SK-N-DZ (cell line): ENCODE measurements at regions not wholly inside any gene's neighbourhood (a gene's known extent, or its start where the extent isn't known, plus 50 kb on each side); places are given as distances from the start of the nearest gene placed in this dataset.
"Not testable (repeated sequence)": the region's sequence is repeated elsewhere in the genome, so short reads cannot be mapped to it uniquely, and the experiment has no call there.

ENCODE experiments used
- DNase-seq: peaks from one replicate; pipeline ENCODE4 v3.0.0-alpha.2; 2015; ENCODE audit warnings: low spot score

- no peak for DNase-seq
Observed at GRCh38 chr9:86575825-86576525, 221.8 kb upstream of the TUT7 start.

GRCh38 chr9:86575137-86575536 lies 220.9 kb upstream of the TUT7 start:
- DNase-seq = no peak

GRCh38 chr9:86573886-86574285 lies 219.7 kb upstream of the TUT7 start:
- DNase-seq = no peak

- no peak for DNase-seq
Observed at GRCh38 chr9:86572904-86573303, 218.7 kb upstream of the TUT7 start.

GRCh38 chr9:86565603-86566002 lies 211.4 kb upstream of the TUT7 start:
- DNase-seq = not testable (repeated sequence)

- no peak for DNase-seq
Observed at GRCh38 chr9:86563936-86564335, 209.7 kb upstream of the TUT7 start.

GRCh38 chr9:86563350-86563749 lies 209.1 kb upstream of the TUT7 start:
- no peak for DNase-seq

- no peak for DNase-seq
Observed at GRCh38 chr9:86562691-86563090, 208.5 kb upstream of the TUT7 start.

- no peak for DNase-seq
Observed at GRCh38 chr9:86557918-86558317, 203.7 kb upstream of the TUT7 start.

GRCh38 chr9:86557063-86557766 lies 203.0 kb upstream of the TUT7 start:
- DNase-seq = no peak

GRCh38 chr9:86555661-86556060 lies 201.5 kb upstream of the TUT7 start:
- DNase-seq = no peak

GRCh38 chr9:86550401-86550800 lies 196.2 kb upstream of the TUT7 start:
- DNase-seq = no peak

GRCh38 chr9:86549920-86550319 lies 195.7 kb upstream of the TUT7 start:
- no peak for DNase-seq

- DNase-seq = no peak
Observed at GRCh38 chr9:86549401-86549811, 195.2 kb upstream of the TUT7 start.

- no peak for DNase-seq
Observed at GRCh38 chr9:86548220-86548619, 194.0 kb upstream of the TUT7 start.

- DNase-seq = no peak
Observed at GRCh38 chr9:86547571-86547970, 193.4 kb upstream of the TUT7 start.

- no peak for DNase-seq
Observed at GRCh38 chr9:86546712-86547111, 192.5 kb upstream of the TUT7 start.

- no peak for DNase-seq
Observed at GRCh38 chr9:86545090-86545489, 190.9 kb upstream of the TUT7 start.

- DNase-seq = no peak
Observed at GRCh38 chr9:86541014-86541570, 186.9 kb upstream of the TUT7 start.

GRCh38 chr9:86535406-86535915 lies 181.3 kb upstream of the TUT7 start:
- DNase-seq = no peak

GRCh38 chr9:86534572-86535258 lies 180.5 kb upstream of the TUT7 start:
- DNase-seq = no peak

- DNase-seq = no peak
Observed at GRCh38 chr9:86531971-86532640, 177.9 kb upstream of the TUT7 start.
